Limb (tissue), 2 donors: ENCODE measurements at regions not wholly inside any gene's neighbourhood (a gene's known extent, or its start where the extent isn't known, plus 50 kb on each side); places are given as distances from the start of the nearest gene placed in this dataset.

Experiments used
- DNase-seq, 2 donors: peaks; one replicate each; pipeline ENCODE4 v3.0.0-alpha.2; 2016; ENCODE audit errors: extremely low spot score in 2 of 2

DNA sequence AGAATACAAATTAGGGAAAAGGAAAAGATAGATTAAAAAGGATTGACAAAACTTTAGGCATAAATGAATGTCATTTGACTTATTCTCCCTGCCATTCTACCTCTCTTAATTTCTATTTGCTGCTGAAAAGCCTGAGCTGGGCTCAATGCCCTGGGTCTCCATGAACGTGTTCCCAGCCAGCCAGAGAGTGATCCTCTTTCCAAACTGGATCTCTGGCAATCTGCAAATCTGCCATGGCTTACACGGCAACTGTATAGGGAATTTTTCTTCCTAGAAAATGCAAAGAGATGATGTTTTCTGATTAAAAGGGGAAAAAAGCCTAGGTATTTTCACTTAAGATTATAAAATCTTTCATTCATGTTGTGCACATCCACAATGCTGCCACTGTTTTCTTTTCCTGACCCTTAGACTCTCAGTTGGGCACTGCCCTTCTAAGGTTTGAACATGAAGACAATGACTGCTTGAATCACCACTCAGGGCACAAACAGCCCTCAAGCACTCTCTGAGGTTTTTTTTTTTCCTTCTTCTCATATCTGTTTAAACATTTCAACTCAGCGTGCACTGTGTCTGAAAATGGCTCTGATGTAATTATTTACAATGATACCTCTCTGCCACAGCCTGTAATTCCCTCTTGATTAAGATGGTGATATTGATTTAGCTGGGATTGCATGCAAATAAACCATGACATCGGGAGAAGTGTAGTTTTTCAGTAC, 60.3 kb downstream of the DACT1 start:
- DNase-seq: no peak

DNA sequence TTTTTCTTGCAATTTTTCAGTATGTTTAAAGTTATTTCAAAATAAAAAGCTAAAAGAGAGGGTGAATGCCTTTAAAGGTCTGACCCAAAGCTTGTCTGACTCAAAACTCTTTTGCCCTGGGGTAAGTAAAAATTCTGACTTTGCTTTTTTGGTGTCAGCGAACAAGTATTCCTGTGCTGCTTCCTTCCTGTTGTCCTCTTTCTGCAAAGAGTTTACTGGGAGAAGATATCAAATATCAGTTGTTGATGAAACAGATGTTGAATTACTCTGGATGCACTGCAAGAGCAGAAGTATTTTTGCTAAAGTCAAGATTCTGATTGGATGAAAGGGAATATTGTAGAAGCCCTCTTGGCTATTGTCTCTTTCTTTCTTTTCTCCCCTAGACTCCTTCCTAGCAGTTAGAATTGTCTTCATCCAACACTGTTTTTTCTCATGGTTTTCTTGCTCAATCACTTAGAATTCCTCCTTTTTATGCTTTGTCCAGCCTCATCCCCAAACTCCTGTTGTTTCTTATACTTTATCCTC, 62.0 kb downstream of the DACT1 start:
- DNase-seq: no peak

DNA sequence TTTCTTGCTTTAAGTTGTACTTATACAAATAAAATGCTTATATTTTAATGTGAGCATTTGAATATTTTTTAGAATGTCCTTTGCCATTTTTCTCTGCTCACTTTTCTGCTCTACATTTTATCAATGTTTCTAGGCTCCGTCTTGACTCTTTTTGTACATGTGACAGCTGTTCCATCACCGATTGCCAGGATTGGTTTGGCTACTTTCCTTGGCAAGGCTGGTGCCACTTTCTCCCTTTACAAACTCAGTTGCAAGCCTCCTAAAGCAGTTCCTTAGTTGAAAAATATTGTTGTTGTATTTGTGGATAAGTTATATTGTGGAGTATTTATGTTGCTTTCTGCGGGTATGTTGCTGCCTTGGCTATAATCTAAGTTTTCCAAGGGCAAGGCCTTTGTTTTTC, 63.4 kb downstream of the DACT1 start:
- no peak for DNase-seq

DNA sequence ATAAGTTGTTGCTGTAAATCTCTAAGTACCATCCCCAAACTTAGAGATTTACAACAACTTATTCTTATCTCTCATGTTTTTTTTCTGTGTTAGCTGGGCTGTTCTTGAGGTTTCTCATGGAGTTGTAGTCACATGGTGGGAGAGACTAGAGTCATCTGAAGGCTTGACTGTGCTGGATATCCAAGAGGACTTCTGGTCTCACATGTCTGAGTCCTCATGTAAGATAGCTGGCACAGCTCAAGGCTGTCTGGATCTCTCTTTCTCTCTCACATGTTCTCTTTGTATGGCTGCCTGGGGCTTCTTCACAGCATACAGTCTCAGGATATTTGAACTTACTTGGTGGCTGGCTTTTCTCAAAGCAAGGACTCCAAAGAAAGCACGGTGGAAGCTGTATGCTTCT, 63.8 kb downstream of the DACT1 start:
- no peak for DNase-seq

DNA sequence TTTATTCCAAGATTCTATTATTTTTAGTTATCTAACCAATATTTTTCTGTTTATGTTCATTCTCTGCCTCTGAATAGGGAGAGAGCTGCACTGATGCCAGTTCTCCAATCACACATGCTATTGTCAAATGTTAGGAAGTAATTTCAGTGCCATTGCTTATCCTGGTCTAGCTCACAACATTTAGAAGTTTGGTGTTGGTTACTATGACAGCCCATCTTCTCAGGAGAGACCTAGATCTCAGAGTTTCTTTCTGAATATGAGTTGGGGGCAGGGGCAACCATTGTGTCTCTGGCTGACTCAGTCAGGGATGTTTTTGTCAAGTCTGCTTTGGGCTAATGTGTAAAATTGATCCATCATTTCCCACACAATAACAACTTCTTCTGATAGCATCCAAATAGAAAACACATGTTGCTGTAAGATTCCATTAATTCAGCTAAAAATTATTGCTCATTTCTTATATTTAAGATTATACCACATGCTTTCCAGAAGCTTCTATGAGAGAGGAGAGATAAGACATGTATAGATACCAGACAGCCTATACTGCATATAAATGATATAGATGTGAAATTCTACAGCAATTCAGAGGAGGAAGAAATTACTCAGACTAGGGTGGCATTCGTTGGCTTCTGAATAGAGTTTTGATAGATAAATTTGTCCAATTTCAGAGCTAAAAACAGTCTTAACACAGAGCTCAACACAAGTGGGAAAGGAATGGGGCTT, 64.8 kb downstream of the DACT1 start:
- no peak for DNase-seq

DNA sequence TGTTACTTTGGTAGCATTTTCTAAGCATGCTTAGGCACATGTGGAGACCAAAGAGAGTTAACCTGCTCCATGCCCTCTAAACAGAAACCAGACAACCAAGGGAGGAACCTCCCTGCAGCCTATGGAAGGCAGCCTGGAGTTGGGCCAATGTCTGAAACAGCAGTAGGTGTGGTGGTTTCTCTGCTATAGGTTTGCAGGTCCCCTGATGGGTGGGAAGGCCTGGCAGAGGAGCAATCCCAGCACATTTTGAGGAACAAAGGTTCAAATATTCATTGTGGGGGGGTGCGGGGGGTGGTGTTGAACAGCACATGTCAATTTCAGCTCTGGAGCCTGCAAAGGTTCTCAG, 65.4 kb downstream of the DACT1 start:
- DNase-seq: no peak

DNA sequence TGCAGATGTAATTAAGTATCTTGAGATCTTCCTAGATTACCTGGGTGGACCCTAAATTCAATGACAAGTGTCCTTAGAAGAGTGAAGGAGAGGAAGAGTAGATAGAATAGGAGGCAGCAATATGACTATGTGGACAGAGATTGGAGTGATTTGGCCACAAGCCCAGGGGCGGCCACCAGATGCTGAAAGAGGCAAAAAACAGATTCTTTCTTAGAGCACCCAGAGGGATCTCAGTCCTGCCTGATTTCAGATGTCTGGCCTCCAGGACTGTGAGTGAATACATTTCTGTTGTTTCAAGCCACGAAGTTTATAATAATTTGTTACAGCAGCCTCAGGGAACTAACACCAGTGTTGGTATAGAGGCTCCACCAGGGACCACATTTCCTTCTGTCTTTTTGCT, 67.3 kb downstream of the DACT1 start:
- no peak for DNase-seq

DNA sequence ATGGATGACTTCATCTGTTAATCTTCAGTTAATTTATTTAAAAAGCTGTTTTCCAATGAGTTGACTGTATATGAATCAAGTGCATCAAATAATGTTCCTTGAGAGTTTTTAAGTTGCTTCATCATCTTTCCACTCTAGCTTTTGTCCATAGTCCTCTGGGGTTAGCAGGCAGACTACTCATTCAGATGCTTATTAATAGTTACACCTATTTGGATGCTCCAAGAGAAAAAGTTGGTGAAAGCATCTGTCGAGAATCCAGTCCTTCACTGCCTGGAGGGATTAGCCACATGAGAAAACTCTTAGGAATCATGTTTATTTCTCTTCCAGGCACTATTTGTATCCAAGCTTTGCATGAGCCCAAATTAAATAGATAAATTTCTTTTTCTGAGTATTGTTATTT, 70.2 kb downstream of the DACT1 start:
- DNase-seq: peak in 1 of 2 donors; percentile 60

DNA sequence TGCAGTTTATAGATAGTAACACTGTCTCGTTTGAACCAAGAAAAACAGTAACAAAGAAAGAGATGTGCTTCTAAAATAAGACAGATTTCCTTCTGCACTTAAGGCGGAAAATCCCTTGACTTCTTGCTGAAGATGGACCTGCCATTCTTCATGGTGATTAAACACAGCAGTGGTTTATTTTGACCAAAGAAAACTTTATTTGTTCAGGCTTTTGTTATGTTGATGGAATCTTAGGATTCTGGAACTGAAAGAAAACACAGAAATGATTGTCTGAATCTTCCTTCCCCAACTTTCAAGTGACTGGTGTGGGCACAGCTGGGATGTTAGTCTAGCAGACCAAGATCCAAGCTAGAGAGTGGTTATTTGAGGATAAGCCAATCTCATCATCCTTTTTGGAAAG, 72.2 kb downstream of the DACT1 start:
- no peak for DNase-seq

DNA sequence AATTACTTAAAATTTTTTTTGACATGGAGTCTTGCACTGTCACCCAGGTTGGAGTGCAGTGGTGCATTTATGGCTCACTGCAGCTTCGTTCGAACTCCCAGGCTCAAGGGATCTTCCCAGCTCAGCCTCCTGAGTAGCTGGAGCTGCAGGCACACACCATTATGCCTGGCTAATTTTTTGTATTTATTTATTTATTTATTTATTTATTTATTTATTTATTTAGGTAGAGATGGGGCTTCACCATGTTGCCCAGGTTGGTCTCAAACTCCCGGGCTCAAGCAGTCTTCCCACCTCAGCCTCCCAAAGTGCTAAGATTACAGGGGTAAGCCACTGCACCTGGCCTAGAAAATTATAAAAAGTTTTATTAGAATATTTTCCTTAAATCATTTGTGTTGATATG, 73.6 kb downstream of the DACT1 start:
- DNase-seq: no peak

DNA sequence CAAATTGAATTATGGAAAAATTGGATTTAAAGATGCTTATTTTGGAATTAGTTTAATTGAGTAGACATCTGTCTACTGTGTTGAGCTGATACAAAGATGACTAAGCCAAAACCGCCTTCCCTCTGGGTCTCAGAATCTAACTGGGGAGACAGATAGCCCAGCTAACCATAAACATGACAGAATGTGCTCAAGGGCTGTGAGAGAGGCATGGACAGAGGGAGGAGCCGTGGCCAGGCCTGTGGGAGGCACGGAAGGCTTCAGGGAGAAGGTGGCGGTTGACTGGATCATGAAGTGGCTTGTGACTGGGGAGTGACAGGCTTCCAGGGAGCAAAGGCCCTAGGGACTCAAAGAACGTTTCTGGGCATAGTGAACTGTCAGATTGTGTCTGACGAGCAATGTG, 74.6 kb downstream of the DACT1 start:
- no peak for DNase-seq

DNA sequence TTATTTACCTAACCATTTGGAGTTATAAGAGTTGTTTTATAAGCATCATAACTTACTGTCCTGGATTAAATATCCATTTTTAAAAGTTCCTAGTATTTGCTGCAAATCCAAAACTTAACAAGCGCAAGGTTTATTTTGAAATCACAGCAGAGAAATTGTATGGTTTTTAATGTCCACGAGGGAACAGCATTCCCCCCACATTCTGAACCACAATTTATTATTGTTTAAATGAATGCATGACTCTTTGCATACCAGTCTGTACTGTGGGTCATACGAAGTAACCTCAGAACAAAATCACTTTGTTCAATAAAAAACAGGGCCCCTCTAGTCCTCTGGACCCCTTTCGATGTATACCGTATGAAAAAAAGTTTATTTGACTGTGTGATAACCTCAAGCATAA, 75.9 kb downstream of the DACT1 start:
- DNase-seq: no peak

DNA sequence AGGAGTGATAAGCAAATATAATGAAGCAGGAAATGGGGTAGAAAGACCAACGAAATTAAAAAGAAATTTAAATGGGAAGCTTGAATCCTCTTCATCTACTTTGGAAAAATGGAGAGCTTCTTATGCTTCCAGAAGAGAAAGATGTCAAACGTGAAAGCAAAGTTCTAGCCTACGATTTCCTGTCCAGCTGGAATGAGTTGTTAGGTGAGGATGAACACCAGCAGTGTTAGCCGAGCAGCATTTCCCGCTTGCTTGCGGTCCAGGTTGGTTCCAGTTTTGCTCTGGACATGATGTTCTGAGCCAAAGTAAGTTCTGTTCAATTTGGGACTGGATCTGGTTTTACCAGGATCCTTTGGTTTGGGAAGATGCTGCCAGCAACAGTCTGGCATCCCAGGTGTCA, 78.9 kb downstream of the DACT1 start:
- DNase-seq: no peak

DNA sequence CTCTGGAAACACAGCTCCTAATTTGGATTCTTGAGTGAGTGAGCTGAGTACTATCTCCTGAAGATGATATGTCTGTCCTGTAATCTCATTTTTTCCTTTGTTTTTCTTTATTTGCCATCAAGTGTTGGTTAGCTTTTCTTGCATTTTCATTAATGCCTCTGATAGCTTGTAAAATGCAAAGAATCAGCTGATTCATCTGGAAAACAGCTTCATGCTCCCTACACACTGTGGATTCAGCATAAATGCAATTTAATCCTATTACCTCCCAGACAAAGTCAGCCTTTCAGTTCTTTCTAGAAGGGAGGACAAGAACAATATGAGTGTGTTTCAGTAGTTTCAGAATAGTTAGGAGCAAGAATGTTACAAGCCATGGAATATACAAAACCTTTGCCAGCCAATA, 79.4 kb downstream of the DACT1 start:
- DNase-seq: no peak

DNA sequence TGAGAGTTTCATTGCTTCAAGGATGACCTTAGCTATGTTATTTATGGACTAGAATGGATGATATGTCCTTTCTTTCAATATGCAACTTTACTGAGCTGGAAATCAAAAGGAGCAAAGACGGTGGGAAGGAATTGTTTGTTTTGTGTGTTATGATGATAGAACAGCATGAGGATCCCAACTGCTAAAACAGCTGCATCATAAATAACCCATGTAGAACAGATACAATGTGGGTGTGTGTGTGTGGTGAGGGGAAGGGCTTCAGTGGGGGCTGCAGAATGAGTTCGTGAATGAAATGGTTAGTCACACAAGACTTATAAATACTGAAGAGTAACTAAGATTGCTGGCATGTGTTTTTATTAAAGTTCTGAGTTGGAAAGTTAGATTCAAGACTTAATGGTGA, 80.1 kb downstream of the DACT1 start:
- DNase-seq: no peak

DNA sequence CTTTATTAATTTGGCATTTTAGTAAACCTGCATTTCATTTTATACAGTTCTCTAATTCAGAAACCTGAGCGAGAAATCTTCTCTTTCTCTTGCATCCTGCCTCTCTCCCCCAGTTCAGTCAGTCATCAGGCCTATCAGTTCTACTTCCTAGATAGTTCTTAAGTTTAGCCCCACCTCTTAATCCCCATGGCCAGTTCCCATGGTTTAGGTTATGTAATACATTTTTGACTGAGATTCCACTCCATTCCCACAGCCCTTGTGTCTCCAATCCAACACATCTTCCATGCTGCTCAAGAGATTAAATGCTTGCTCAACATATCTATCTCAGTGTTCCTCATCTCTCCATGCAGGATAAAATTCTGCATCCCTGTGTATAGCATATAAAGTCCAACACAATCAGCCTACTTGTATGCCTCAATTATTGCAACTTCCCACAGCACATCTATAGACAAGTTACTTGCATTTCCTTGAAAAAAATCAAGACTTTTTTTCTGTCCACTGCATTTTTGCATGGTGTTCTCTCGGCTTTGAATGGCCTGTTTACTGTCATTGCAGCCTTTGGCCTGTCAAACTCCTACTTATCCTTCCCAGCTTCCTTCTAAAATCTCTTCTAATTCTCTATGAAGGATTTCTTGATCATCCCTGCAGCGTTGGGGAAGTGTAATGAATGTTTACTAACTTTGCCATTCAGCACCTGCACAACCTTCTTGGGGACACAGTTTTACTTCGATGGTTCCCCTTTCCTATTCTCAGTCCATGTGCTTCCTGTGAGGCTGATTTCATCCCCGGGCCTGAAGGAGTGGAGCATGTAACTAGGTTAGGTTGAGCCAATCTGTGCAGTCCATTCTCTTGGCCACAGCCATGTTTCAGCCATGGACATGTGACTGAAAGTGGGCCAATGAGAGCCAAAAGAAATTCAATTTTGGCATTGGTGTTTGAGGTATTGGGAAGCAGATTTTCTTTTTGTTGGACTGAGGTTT, 80.8 kb downstream of the DACT1 start:
- DNase-seq: no peak

DNA sequence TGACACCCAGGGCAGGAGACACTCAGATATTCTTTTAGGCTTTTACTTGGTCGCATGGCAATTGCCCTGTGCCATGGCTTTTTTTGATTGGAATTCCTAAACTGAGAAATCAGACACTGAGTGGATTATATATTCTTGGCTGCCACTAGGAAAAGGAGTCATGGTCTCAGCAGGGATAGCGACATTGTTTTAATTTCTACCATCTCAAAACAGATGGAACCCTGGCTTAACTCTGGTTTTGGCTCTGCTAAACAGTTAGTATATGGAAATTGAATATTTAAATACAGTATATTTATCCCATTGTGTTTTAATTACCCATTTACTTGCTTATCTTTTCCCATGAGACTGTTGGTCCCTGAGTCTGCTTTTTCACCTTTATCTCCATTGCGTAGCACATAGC, 84.0 kb downstream of the DACT1 start:
- DNase-seq: no peak

DNA sequence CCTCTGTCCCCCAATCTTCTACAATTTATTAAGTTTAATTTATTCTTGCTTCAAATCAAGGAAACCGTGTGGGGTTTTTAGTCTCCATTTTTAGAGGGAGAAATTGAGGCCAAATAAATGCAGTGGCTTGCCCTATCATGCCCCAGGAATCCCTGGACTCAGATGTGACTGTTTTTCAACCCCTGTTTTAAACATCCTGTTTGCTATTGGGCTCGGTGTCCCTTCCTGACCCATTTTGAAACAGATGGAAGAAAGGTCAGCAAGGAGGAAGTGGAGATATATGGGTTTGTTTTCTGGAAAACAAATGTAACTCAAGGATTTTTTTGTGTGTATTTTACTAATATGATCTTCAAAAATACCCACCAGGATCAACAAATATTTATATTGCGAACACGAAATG, 84.7 kb downstream of the DACT1 start:
- no peak for DNase-seq

DNA sequence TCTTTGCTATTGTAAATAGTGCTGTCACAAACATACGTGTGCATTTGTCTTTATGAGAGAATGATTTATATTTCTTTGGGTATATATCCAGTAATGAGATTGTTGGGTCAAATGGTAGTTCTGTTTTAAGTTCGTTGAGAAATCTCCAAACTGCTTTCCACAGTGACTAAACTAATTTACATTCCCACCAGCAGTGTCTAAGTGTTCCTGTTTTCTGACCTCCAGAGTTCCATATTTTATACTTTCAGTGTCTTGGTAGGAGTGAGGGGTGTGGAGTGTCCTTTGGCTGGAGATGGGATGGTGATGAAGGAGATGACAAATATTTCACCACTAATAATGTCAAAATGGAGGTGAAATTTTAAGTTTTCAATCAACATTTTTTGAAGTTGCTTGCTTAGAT, 86.4 kb downstream of the DACT1 start:
- DNase-seq: no peak

DNA sequence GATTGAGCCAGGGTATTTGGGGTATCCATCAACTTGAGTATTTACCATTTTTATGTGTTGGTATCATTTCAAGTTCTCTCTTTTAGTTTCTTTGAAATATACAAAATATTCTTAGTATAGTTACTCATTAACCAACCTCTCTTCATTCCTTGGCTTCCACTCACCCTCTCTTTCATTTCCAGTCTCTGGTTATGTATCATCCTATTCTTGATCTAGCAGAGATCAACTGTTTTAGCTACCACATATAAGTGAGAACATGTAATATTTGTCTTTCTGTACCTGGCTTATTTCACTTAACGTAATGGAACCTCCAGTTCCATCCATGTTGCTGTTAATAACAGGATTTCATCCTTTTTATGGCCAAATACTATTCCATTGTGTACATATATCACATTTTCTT, 86.9 kb downstream of the DACT1 start:
- DNase-seq: no peak

DNA sequence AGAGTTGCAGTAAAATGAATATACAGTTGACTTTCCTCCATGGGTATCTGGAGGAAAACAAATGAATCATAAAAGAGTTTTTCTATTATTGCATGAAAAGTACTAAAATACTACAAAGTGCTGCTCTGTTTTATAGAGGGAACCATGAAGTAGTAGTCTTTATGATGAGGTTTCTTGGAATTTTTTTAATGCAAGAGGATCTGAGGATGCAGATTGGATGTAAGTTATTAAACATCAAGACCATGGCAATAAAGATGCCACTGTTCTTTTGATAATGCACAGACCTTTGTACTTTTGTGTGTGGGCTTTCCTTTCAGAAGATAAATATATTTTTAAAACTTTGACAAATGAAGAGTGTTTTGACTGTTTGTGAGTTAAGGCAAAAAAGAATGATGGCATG, 87.5 kb downstream of the DACT1 start:
- DNase-seq: no peak

DNA sequence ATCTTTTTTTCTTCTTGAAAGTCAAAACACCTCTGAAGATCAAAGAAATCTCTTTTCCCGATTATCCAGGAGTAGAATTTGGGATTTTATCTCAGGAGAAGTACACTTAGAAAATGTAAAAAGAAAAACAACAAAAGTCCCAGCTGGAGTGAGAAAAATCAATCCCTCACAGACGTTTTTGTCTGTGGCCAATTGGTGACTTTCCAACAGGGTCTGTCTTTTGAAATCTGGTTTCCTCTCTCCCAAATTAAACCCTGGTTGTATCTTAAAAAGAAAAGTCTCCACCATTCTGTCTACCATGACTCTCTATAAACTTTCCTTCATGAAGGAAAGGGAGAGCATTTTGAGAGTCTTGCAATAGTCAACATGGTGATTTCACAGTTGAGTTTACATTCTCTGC, 88.1 kb downstream of the DACT1 start:
- DNase-seq: no peak
